HG03469 (cell line): ENCODE measurements at regions not wholly inside any gene's neighbourhood (a gene's known extent, or its start where the extent isn't known, plus 50 kb on each side); places are given as distances from the start of the nearest gene placed in this dataset.

Experiments
- ATAC-seq: cut with Tn5 transposase; IDR thresholded peaks from one replicate; pipeline ENCODE4 v1.9.1; 2021; ENCODE audit warnings: mild to moderate bottlenecking, moderate library complexity, moderate number of reproducible peaks; ENCODE audit not compliant: unreplicated experiment

DNA sequence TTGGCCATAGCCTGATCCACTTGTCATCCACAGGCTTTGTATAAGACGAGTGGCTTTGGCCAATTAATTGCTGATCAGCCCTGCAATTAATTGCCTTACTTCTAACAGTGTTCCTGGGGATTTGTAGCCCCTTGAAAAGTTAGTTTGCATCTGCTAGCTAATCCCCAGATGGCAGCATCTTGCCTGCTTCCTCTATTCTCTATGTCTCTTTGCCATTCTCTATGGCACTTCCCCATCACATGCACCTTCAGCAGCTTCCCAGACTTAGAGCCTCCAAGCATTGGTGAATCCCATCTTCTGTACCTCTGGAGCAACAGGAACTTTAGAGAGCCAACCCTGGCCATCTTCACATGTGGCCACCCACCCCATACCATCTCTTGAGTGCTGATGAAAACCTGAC, 197.0 kb upstream of the DMAC1 start:
- ATAC-seq: no peak

DNA sequence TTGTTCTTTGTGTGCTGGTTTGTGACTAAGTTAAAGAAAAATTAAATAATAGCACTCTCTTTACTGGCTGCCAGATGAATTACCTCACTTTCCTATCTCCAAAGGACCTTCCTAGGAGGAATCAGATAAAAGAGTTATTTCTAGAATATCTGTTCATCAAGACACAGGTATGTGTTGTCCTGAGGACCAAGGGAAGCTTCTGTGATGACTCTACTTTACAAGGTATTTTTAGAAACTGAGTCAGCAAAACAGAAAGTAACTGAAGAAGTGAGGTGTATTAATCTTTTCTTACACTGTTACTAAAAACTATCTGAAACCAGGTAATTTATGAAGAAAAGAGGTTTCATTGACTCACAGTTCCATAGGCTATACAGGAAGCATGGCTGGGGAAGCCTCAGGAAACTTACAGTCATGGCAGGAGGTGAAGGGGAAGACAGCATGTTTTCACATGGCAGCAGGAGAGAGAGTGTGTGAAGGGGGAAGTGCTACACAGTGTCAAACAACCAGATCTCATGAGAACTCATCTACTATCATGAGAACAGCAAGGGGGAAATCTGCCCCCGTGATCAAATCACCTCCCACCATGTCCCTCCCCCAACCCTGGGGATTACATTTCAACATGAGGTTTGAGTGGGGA, 189.2 kb upstream of the DMAC1 start:
- no peak for ATAC-seq

DNA sequence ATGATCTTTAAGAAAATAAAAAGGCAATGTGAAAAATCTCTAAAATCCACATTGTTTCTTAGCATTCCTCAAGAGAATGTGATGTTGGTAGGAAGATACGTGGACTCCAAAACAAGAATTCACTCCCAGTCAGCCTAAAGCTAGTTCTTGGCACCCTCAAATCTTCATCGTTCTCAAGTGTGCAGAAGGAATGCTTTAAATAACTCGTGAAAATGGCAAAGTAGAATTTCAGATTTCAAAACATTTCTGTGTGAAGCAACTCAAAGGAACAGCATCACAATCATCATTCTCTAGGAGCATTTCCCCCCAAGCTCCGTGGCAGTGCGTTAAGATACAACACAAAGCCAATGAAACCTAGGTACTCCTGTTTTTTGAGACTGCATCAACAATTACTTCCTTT, 185.1 kb upstream of the DMAC1 start:
- no peak for ATAC-seq

DNA sequence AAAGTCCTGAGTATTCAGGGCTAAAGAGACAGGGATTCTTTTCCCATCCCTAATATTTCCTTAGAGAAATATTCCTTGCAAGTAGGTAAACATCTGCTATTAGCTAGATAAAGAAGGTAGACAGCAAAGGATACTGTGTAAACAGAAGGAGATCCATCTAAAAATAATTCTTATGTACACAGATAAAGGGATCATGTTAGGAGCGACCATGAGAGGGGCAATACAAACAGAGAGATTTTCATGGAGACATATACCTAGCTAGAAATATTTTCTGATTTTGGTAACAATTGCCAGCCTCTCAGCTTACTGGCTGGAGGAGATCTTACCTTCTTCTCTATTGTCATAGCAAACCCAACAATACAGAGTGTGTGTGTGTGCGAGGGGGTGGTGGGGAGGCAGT, 184.6 kb upstream of the DMAC1 start:
- no peak for ATAC-seq

DNA sequence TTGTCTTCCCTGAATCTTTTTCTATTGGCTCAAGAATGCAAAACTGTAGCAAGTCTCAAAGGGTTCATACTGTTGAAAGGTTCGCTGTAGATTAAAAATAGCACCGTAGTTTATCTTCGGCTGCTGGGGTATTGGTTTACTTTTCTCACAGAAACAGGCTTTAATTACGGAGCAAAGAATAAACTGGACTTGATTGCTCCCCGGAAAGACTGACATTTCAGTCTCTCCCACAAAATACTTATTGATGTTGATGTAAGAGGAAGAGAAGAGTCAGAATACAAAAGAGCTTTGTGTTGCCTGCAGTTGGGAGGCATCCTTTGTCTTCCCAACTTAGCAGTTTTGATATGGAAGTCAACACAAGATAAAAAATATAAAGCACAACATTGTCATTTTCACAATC, 183.9 kb upstream of the DMAC1 start:
- ATAC-seq: no peak

DNA sequence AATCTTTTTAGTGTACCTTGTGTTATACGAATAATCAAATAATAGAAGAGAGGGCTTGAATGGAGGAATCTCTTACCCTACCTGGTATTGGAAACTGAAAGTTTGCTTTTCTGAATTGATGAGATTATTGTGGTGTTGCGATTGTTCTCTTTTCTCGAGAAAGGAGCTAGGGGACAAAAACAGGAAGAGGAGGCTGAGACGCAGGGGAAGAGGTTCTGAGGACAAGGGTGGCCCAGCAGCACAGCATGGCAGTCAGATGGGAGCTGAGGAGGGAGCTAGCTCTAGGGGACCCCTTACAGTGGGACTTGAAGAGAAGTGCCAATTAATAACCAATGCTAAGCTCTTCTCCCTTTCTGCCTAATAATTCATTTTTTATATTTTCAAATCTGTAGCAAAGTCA, 183.3 kb upstream of the DMAC1 start:
- no peak for ATAC-seq

DNA sequence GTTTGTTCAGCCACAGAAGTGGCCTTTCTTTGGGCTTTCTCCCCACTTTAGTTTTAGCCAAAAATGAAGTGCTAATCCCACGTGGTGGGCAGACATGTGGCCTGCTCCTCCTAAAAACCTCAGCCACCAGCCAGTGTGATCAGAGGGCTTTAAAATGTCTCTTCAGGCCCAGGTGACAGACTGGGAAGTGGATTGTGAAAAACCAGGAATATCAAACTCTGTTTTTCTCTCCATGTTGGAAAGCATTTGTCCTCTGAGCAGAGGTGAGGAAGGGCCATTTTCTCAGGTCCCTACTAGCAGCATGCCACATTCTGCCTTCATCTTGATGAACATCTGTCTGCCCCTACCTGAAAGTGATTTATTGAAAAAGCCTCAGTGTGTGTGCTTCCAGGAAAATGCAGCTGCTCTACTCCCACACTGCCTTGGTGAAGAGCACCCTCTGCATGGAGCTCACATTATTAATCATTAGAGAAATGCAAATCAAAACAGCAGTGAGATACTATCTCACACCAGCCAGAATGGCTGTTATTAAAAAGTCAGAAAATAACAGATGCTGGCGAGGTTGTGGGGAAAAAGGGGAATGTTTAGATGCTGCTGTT, 181.2 kb upstream of the DMAC1 start:
- no peak for ATAC-seq

DNA sequence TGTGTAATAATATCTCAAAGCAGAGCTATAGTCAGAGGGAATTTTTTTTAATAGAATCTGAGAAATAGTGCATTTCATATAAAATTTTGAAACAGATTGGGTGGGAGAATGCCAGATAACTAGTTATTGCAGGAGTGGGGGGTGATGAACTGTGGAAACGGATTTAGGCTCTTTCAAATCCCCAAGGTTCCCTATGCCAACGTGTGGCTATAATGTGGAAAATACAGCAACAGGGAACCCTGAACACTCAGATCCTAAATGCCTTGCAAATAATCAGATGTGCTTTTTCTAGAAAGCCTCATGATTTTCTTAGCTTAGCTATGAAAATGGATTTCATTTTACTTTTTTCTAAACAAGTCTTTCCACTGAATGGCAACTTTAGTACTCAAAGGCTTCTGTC, 180.5 kb upstream of the DMAC1 start:
- ATAC-seq: no peak

DNA sequence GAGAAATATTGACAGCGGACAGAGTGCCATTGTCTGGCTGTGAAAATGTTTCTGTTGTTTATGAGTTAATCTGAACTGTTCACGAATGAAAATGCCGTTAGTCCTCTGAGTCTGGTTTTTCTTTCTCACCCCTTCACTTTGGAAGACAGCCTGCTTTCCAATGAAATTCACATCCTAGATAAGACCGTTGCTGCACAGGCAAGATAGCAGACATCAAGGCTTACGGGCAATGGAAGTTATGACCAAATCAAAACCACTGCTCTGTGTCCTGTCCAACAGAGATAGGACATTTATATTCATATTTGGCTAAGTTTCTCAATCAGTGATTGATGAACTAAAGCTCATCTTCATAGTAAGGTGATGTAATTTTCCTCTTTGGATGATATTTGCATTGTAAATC, 180.0 kb upstream of the DMAC1 start:
- no peak for ATAC-seq

DNA sequence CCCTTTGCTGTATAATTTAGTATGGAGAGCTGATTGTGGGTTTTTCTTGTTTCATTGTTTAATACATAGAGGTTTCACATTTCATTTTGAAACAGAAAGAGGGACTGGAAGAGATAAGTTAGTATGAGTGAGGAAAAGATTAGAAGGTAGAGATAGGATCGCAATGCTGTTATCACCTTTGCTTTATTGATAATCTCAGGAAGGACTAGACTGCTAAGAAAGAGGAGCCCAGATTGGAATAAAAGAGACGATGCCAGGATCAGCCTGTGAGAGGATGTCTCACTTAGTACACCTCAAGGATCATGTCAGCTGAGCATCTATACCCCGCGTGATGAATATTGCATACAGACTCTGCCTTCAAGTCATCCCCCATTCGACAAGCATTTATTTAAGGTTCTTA, 178.0 kb upstream of the DMAC1 start:
- ATAC-seq: no peak

DNA sequence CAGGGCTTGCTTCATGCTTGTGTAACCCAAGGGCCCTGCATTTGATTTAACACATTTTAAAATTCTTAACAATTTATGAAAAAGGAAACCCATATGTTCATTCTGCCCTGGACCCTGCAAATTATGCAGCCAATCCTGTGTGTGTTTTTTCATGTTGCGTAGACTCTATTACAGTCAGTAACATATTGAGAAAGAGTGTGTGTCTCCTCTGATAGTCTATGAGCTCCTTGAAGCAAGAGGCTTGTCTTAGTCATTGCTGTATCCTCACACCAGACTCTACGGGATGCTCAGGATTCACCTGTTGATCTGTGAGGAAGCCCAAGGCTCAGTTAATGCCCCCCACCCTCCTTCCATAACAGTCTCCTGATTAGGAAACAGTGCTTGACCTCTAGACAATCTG, 177.3 kb upstream of the DMAC1 start:
- ATAC-seq: no peak

DNA sequence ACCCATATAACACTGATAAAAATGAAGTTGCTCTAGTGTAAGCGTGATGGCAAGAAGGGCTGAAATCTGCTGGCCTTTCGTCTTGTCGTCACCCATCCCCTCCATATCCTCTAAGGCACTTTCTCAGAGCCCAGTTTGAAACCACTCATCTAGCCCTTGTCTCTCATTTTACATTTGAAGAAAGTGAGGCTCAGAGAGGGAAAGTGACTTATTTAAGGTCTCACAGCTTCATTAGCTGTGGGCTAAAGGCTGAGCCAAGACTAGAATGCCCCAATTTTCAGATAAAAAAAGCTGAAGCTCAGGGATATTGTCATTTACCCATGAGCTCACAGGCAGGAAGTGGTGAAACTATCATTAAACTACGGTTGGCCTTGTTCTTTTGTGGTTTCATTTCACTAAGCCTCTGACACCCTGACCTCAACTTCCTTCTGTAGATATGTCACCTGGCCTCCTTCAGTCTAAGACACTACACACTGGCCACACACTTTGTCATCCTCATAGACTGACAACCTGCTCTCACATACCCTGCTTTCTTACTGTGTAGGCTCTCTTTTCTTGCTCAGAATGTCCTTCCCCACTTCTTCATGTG, 176.7 kb upstream of the DMAC1 start:
- ATAC-seq: peak; percentile 99

DNA sequence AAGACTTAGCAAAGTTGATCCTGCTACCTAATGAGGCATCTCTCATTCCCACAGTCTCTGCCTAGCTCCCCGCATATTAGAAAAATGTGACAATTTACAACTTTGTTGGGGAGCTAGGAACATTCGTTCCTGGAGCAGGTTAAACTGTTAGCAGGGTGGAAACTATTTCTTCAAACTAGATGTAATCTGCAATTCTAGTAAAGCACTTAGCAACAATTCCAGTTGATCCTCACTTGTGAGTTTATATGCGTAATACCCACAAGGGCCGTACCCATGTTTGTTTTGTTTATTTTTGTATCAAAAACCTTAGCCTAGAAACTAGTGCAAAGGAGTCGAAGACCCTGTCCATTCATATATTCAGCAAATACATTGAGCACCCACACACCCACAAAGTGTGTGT, 175.8 kb upstream of the DMAC1 start:
- ATAC-seq: no peak

DNA sequence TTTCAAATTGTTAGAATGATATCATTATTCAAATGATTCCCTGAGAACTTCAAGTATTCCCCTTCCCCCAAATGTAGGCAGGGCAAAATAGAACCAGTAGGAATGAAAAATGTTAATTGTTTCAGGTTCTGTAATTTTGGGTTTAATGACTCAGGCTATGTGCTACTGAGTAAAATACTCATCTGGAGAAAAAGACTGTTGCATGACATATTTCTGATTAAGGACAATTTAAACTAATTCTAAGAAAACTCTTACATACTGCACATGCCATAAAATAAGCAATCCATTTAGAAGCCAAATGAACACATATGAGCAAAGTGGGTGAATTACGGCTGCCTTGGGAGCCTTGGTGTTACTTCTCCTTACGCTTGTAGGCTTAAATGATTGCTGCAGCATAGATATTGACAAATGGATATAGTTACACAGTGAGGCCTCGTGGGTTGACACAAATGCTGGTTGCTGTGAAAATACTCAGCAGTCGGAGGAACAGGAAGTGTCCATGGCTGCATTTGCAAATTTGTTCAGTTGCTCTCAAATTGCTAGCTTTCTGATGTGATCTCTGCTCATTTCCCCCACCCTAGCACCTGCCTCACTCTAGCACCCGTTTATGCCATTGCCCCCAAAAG, 174.9 kb upstream of the DMAC1 start:
- peak; percentile 21 for ATAC-seq

DNA sequence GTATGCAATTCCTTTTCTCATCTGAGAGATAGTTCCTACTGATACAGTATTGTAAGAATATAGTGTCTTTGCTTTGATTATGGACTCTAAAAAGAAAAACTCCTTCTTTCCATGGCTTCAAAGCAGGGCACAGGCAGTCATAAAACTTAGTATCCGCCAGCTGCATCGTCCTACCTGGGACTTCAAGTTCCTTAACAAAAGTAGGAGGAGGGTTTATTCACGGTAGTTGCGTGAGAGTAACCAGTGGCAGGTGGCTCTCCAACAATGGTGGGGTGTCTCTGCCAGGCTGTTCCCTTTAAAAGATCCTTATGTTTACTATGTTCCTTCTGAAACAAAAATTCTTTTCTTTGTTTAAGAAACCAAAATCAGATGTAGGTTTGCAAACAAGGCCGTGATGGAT, 173.5 kb upstream of the DMAC1 start:
- no peak for ATAC-seq

DNA sequence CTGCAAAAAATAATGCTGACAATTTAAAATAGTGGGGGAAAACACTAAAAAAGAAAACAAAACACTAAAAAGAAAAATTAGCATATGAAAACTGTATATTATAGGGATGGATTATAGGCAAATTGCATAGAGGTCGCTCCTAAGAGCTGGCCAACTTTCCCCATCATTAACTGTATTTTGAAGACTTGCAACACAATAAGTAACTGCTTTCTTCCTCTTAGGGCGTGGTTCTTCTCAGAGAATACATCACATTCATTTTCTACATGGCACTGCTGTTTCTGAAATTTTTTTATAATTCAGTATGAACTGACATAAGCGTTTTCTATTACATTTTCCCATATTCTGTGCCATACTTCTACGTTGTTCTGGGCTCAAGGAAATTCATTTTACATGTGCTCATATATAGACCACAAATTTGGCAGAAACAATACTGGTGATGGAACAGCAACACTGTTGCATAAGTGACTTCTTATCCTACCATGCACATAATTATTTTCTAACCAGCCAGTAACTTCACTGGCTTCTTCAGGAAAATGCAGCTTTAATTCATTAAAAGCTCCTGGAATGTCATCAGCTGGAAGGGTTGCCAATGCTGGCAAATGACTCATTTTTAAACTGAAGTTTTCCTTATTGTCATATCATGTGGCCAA, 171.2 kb upstream of the DMAC1 start:
- ATAC-seq: no peak

DNA sequence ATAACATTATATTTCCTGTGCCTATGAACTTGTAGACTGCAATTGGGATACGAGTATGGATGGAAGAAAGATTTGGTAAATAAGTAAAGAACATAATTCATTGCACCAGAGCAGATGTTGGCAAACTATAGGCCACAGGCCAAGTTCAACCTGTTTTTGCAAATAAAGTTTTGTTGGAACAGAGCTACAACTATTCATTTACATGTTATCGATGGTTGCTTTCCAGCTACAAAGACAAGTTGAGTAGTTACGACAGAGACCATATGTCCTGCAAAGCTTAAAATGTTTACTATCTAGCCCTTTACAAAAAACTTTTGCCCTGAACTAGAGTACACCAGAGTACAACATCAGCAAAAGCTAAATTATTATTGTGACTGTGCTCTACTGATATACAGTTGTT, 169.1 kb upstream of the DMAC1 start:
- ATAC-seq: no peak

DNA sequence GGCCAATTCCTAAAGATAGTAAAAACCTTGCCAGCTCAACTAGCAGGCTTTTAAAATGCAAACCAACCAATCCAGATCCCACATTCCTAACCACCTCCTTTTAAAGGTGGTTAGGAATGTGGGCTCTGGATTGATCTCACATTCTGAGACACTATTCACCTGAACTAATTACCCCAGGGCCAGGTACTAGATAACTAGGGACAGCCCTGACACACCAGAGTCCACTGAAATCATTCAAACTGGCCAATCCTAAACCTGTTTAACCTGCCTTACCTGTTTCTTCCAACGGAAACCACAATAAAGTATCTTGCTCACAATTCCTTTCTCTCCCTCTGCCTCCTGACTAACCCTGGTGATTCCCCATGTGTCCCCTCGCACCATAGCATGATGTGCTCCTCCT, 168.3 kb upstream of the DMAC1 start:
- ATAC-seq: no peak

DNA sequence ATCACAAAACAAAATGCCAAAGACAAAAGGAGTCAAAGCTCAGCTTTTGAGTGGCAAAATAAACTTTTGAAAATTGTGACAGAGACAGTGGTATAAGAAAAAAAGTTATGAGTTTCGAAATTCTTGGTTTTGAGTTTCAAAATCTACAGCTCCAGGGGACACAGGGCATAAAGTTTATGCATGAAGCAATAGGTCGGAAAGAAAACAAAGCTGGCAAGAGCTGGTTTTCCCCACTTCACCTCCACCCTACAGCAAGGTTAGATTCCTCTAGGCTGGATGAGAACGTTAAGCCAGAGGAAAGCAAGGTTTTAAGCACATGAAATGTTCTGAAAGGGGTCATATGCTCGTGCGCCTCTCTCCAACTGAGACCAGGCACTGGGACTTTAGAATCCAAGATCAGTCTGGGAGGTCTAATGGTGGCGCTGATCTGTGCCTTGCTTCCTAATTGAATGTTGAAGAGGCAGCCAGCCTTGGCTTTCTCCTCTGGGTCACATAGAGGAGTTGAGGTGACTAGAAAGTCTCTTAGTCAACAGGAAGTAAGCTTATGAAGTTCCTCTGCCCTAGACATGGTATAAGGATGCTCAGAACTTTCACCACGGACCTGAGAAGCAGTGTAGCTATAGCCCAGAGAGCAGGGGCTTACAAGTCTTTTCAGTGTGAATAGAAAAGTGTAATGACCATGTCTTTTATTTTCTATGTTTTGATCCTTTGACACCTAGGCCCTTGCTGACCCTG, 167.7 kb upstream of the DMAC1 start:
- no peak for ATAC-seq

DNA sequence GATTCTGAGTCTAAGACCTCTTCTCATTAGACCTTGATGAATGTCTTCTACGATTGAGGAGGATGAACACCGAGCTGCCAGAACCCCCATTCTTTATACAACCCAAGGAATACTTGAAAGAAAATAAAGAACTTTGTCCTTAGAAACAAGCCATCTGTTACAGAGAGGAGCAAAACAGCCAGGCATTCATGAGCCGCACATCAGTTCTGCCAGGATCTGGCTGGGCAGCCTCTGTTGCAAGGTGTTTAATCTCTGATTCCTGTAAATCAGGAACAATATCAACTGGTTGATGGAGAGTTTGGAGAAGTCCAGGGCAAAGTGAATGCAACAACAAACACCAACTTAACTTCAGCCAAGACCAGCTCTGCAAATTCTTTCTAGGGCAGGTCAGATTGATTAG, 165.5 kb upstream of the DMAC1 start:
- ATAC-seq: no peak

DNA sequence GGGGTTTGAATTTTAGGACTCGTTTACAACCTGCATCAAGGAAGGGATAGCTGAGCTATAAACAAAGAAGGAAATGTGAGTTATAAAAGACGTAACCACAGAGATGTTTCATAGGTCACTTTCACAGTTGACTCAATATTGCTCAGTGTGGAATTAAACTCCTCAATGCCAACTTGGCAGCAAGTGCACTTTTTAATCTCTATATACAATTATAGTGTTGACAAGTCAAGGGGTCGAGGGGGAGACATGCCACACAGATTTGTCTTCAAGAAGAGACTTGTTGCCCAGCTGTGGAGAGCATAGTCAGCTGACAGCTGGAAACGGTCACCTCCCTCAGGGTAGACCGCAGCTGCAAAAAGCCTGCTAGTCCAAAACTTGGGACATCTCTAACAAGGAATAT, 163.4 kb upstream of the DMAC1 start:
- no peak for ATAC-seq
